HEK293 (cell line): ENCODE measurements at regions not wholly inside any gene's neighbourhood (a gene's known extent, or its start where the extent isn't known, plus 50 kb on each side); places are given as distances from the start of the nearest gene placed in this dataset.

ENCODE experiments used
- CTCF ChIA-PET: fragments of 350-600 bp; formaldehyde crosslinking; extraction: SDS; loops from one replicate; lab custom pipeline; 2021; ENCODE audit warnings: antibody characterized with exemption; lab: Yijun Ruan, JAX
- POLR2A ChIA-PET: fragments of 300-600 bp; formaldehyde crosslinking; extraction: SDS; loops from one replicate; lab custom pipeline; 2020; ENCODE audit warnings: antibody characterized with exemption, inconsistent platforms; lab: Yijun Ruan, JAX
- H3K27ac ChIP-seq: fragments of 200-500 bp; sonication (Bioruptor generic); 2 replicates; pipeline ENCODE4 v1.5.1; 2014; ENCODE audit warnings: low read depth, low read length, control low read depth, inconsistent platforms; ENCODE audit errors: extremely low read depth
- H3K36me3 ChIP-seq, 2 experiments: fragments of 200-500 bp in 1 of 2; sonication (Bioruptor generic) in 1 of 2; 1 replicate in 1 of 2; 2 replicates in 1 of 2; pipeline ENCODE4 v1.5.1; 2014 to 2017; ENCODE audit warnings: inconsistent platforms in 2 of 2, low read length in 2 of 2; ENCODE audit not compliant: control insufficient read depth in 2 of 2, insufficient read depth in 1 of 2
- H3K4me1 ChIP-seq: fragments of 200-500 bp; sonication (Bioruptor generic); 2 replicates; pipeline ENCODE4 v1.5.1; 2014; ENCODE audit warnings: mild to moderate bottlenecking, low read length, inconsistent platforms; ENCODE audit not compliant: control insufficient read depth, insufficient read depth
- H3K4me3 ChIP-seq: 2 replicates; pipeline ENCODE4 v1.5.1; 2011; ENCODE audit warnings: low read depth, mild to moderate bottlenecking, control low read depth, low read length, moderate library complexity
- H3K9me3 ChIP-seq: fragments of 200-500 bp; sonication (Bioruptor generic); 2 replicates; pipeline ENCODE4 v1.5.1; 2014; ENCODE audit warnings: low read depth, low read length, inconsistent platforms; ENCODE audit not compliant: control insufficient read depth, insufficient read depth
- ATF2 ChIP-seq: fragments of 450-650 bp; formaldehyde crosslinking; IDR thresholded peaks from 2 replicates; pipeline ENCODE4 v1.5.1; 2016; ENCODE audit warnings: missing biosample characterization, missing genetic modification characterization, low read depth
- MZF1 ChIP-seq: fragments of 450-650 bp; formaldehyde crosslinking; IDR thresholded peaks from 2 replicates; pipeline ENCODE4 v1.5.1; 2017; ENCODE audit warnings: missing biosample characterization, missing genetic modification characterization, borderline replicate concordance
- PRDM6 ChIP-seq: fragments of 450-650 bp; formaldehyde crosslinking; IDR thresholded peaks from 2 replicates; pipeline ENCODE4 v1.5.1; 2017; ENCODE audit warnings: missing biosample characterization, missing genetic modification characterization
- REPIN1 ChIP-seq: fragments of 450-650 bp; formaldehyde crosslinking; IDR thresholded peaks from 2 replicates; pipeline ENCODE4 v1.5.1; 2017; ENCODE audit warnings: missing biosample characterization, missing genetic modification characterization, low read depth
- SALL2 ChIP-seq: fragments of 450-650 bp; formaldehyde crosslinking; IDR thresholded peaks from 2 replicates; pipeline ENCODE4 v1.5.0; 2017; ENCODE audit warnings: missing biosample characterization, mild to moderate bottlenecking, missing genetic modification characterization, borderline replicate concordance
- SP3 ChIP-seq: fragments of 450-650 bp; formaldehyde crosslinking; IDR thresholded peaks from 2 replicates; pipeline ENCODE4 v1.5.1; 2016; ENCODE audit warnings: missing biosample characterization, missing genetic modification characterization
- YY2 ChIP-seq: fragments of 450-650 bp; formaldehyde crosslinking; IDR thresholded peaks from 2 replicates; pipeline ENCODE4 v1.5.1; 2016; ENCODE audit warnings: missing biosample characterization, missing genetic modification characterization
- ZBTB1 ChIP-seq: fragments of 450-650 bp; formaldehyde crosslinking; IDR thresholded peaks from 2 replicates; pipeline ENCODE4 v1.5.1; 2016; ENCODE audit warnings: missing biosample characterization, missing genetic modification characterization
- ZBTB17 ChIP-seq: fragments of 450-650 bp; formaldehyde crosslinking; IDR thresholded peaks from 2 replicates; pipeline ENCODE4 v1.5.1; 2016; ENCODE audit warnings: missing biosample characterization, missing genetic modification characterization
- ZBTB48 ChIP-seq: fragments of 450-650 bp; formaldehyde crosslinking; IDR thresholded peaks from 2 replicates; pipeline ENCODE4 v1.5.1; 2016; ENCODE audit warnings: missing biosample characterization, missing genetic modification characterization
- ZNF174 ChIP-seq: fragments of 450-650 bp; formaldehyde crosslinking; IDR thresholded peaks from 2 replicates; pipeline ENCODE4 v1.5.0; 2017; ENCODE audit warnings: missing biosample characterization, mild to moderate bottlenecking, missing genetic modification characterization
- ZNF175 ChIP-seq: fragments of 450-650 bp; formaldehyde crosslinking; IDR thresholded peaks from 2 replicates; pipeline ENCODE4 v1.5.1; 2016; ENCODE audit warnings: missing biosample characterization, missing genetic modification characterization
- ZNF239 ChIP-seq: fragments of 450-650 bp; formaldehyde crosslinking; IDR thresholded peaks from 2 replicates; pipeline ENCODE4 v1.5.1; 2016; ENCODE audit warnings: missing biosample characterization, missing genetic modification characterization
- ZNF274 ChIP-seq, 2 experiments: fragments of 200-500 bp in 1 of 2; fragments of 450-650 bp in 1 of 2; sonication (Bioruptor generic) in 1 of 2; formaldehyde crosslinking in 1 of 2; IDR thresholded peaks; 2 replicates each; pipeline versions ENCODE4 v1.5.1 to v1.6.1; 2014 to 2016; ENCODE audit warnings: borderline replicate concordance in 1 of 2, inconsistent platforms in 1 of 2, low read length in 1 of 2, missing biosample characterization in 1 of 2, missing genetic modification characterization in 1 of 2
- ZNF324 ChIP-seq: fragments of 450-650 bp; formaldehyde crosslinking; IDR thresholded peaks from 2 replicates; pipeline ENCODE4 v1.5.1; 2016; ENCODE audit warnings: missing biosample characterization, missing genetic modification characterization
- ZNF37A ChIP-seq: fragments of 450-650 bp; IDR thresholded peaks from 2 replicates; pipeline ENCODE4 v1.5.1; 2018; ENCODE audit warnings: missing biosample characterization, missing genetic modification characterization
- ZNF404 ChIP-seq: fragments of 450-650 bp; formaldehyde crosslinking; IDR thresholded peaks from 2 replicates; pipeline ENCODE4 v1.5.1; 2017; ENCODE audit warnings: missing biosample characterization, missing genetic modification characterization
- ZNF426 ChIP-seq: fragments of 450-650 bp; formaldehyde crosslinking; IDR thresholded peaks from 2 replicates; pipeline ENCODE4 v1.5.1; 2017; ENCODE audit warnings: missing biosample characterization, missing genetic modification characterization, mild to moderate bottlenecking, inconsistent platforms, moderate library complexity
- ZNF510 ChIP-seq: fragments of 450-650 bp; formaldehyde crosslinking; IDR thresholded peaks from 2 replicates; pipeline ENCODE4 v1.5.1; 2018; ENCODE audit warnings: mild to moderate bottlenecking, missing genetic modification characterization, missing biosample characterization; ENCODE audit not compliant: insufficient replicate concordance
- ZNF548 ChIP-seq: fragments of 450-650 bp; formaldehyde crosslinking; IDR thresholded peaks from 2 replicates; pipeline ENCODE4 v1.5.1; 2016; ENCODE audit warnings: missing biosample characterization, missing genetic modification characterization
- ZNF555 ChIP-seq: fragments of 450-650 bp; formaldehyde crosslinking; conservative IDR thresholded peaks from 2 replicates; pipeline ENCODE4 v1.5.1; 2017; ENCODE audit warnings: missing biosample characterization, mild to moderate bottlenecking, missing genetic modification characterization, inconsistent platforms
- ZNF600 ChIP-seq: fragments of 450-650 bp; formaldehyde crosslinking; IDR thresholded peaks from 2 replicates; pipeline ENCODE4 v1.5.1; 2016; ENCODE audit warnings: missing biosample characterization, missing genetic modification characterization
- ZNF76 ChIP-seq: fragments of 450-650 bp; formaldehyde crosslinking; IDR thresholded peaks from 2 replicates; pipeline ENCODE4; 2016; ENCODE audit warnings: low read depth, missing biosample characterization, missing genetic modification characterization, borderline replicate concordance
- ZNF768 ChIP-seq: fragments of 450-650 bp; formaldehyde crosslinking; IDR thresholded peaks from 2 replicates; pipeline ENCODE4 v1.5.1; 2018; ENCODE audit warnings: missing biosample characterization, mild to moderate bottlenecking, missing genetic modification characterization
- ZSCAN16 ChIP-seq: fragments of 450-650 bp; formaldehyde crosslinking; IDR thresholded peaks from 2 replicates; pipeline ENCODE4 v1.5.1; 2016; ENCODE audit warnings: missing biosample characterization, missing genetic modification characterization
- TF ChIP-seq, protein P1 (sequence below): fragments of 450-650 bp; formaldehyde crosslinking; IDR thresholded peaks from 2 replicates; pipeline ENCODE4 v1.5.1; 2016; ENCODE audit warnings: missing biosample characterization, missing genetic modification characterization
- TF ChIP-seq, protein P2 (sequence below): fragments of 450-650 bp; formaldehyde crosslinking; IDR thresholded peaks from 2 replicates; pipeline ENCODE4 v1.5.1; 2016; ENCODE audit warnings: missing biosample characterization, missing genetic modification characterization
- TF ChIP-seq, protein P3 (sequence below): fragments of 450-650 bp; formaldehyde crosslinking; IDR thresholded peaks from 2 replicates; pipeline ENCODE4 v1.5.1; 2016; ENCODE audit warnings: missing biosample characterization, missing genetic modification characterization

- no peak overlapping the region for H3K27ac ChIP-seq
- H3K4me1 ChIP-seq = no peaks in the 10 kb centered on the region
- H3K9me3 ChIP-seq = no peaks in the 10 kb centered on the region
- H3K4me3 ChIP-seq = no peak overlapping the region
- no peak for TF ChIP-seq ATF2
- TF ChIP-seq, protein P1, sequence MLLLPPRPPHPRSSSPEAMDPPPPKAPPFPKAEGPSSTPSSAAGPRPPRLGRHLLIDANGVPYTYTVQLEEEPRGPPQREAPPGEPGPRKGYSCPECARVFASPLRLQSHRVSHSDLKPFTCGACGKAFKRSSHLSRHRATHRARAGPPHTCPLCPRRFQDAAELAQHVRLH (tag by site-specific recombination) = no peak
- TF ChIP-seq ZNF324 = no peak
- no peak for TF ChIP-seq ZNF548 (tag by site-specific recombination)
- TF ChIP-seq SALL2 (tag by site-specific recombination) = no peak
- TF ChIP-seq, protein P2, sequence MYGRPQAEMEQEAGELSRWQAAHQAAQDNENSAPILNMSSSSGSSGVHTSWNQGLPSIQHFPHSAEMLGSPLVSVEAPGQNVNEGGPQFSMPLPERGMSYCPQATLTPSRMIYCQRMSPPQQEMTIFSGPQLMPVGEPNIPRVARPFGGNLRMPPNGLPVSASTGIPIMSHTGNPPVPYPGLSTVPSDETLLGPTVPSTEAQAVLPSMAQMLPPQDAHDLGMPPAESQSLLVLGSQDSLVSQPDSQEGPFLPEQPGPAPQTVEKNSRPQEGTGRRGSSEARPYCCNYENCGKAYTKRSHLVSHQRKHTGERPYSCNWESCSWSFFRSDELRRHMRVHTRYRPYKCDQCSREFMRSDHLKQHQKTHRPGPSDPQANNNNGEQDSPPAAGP (tag by site-specific recombination) = no peak
- TF ChIP-seq ZNF768 = no peak
- no peak for TF ChIP-seq ZNF239 (tag by site-specific recombination)
- no peak for TF ChIP-seq ZNF274 (IDR thresholded peaks at IDR 0.05; ENCODE audit: low read length)
- TF ChIP-seq ZNF274 (tag by site-specific recombination; IDR thresholded peaks at IDR 0.05; ENCODE audit: borderline replicate concordance) = no peak
- TF ChIP-seq, all 188 proteins: peak for 0
- CTCF ChIA-PET = interaction anchor here (0.7 kb wide), 1 partner anchor 8 kb away, joined by 3 read pairs; no protein-coding TSS in a partner anchor
- H3K36me3 ChIP-seq = no peaks in the 10 kb centered on the region
- POLR2A ChIA-PET = no interaction called here
Observed at GRCh38 chr12:13505224-13505623, 308.7 kb downstream of the EMP1 start.

GRCh38 chr12:13504736-13505135 is 308.2 kb downstream of the EMP1 start:
- Histone ChIP-seq H3K4me3 (no peak overlapping the region), H3K36me3 (no peaks in the 10 kb centered on the region), H3K27ac (no peak overlapping the region), H3K9me3 (no peaks in the 10 kb centered on the region), H3K4me1 (no peaks in the 10 kb centered on the region)
- CTCF ChIA-PET = interaction anchor here (0.7 kb wide), 1 partner anchor 8 kb away, joined by 3 read pairs; no protein-coding TSS in a partner anchor
- POLR2A ChIA-PET = no interaction called here
- no peak for TF ChIP-seq ZNF404 (tag by site-specific recombination)
- no peak for TF ChIP-seq ZBTB48
- TF ChIP-seq ZBTB17 (tag by site-specific recombination) = no peak
- TF ChIP-seq MZF1 = no peak
- TF ChIP-seq, protein P3, sequence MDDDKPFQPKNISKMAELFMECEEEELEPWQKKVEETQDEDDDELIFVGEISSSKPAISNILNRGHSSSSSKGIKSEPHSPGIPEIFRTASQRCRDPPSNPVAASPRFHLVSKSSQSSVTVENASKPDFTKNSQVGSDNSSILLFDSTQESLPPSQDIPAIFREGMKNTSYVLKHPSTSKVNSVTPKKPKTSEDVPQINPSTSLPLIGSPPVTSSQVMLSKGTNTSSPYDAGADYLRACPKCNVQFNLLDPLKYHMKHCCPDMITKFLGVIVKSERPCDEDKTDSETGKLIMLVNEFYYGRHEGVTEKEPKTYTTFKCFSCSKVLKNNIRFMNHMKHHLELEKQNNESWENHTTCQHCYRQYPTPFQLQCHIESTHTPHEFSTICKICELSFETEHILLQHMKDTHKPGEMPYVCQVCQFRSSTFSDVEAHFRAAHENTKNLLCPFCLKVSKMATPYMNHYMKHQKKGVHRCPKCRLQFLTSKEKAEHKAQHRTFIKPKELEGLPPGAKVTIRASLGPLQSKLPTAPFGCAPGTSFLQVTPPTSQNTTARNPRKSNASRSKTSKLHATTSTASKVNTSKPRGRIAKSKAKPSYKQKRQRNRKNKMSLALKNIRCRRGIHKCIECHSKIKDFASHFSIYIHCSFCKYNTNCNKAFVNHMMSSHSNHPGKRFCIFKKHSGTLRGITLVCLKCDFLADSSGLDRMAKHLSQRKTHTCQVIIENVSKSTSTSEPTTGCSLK = no peak
- TF ChIP-seq ZNF600 (tag by site-specific recombination) = no peak
- no peak for TF ChIP-seq REPIN1 (tag by site-specific recombination)
- no peak for TF ChIP-seq ZNF426 (tag by site-specific recombination)
- TF ChIP-seq ZSCAN16 (tag by site-specific recombination) = no peak
- TF ChIP-seq ZNF555 = no peak
- TF ChIP-seq ZNF37A (tag by site-specific recombination) = no peak
- TF ChIP-seq SP3 (tag by site-specific recombination) = no peak
- TF ChIP-seq ZNF175 (tag by site-specific recombination) = no peak
- no peak for TF ChIP-seq ZNF76 (tag by site-specific recombination)
- no peak for TF ChIP-seq ZBTB1 (tag by site-specific recombination)
- TF ChIP-seq ZNF174 (tag by site-specific recombination) = no peak
- no peak for TF ChIP-seq PRDM6 (tag by site-specific recombination)
- no peak for TF ChIP-seq YY2
- TF ChIP-seq ZNF510 (tag by site-specific recombination) = no peak
